Cerebellar nuclear complex (tissue), 1 donor: ENCODE measurements at regions not wholly inside any gene's neighbourhood (a gene's known extent, or its start where the extent isn't known, plus 50 kb on each side); places are given as distances from the start of the nearest gene placed in this dataset.

Experiments
- DNase-seq, 2 experiments: peaks; one replicate each; lab custom pipeline; 2025; lab: John Stamatoyannopoulos, UW

DNA sequence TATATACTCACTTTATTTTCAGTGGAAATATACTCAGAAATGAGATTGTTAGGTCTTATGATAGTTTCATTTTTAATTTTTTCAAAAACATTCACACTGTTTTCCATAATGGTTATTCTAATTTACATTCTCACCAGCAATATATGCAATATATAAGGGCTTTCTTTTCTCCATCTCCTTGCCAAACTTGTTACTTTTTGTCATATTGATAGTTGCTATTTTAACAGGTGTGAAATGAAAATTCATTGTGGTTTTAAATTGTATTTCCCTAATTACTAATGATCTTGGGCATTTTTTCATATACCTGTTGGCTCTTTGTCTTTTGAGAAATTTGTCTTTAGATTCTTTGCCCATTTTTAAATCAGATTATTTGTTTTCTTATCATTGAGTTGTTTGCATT lies 325.2 kb downstream of the DIPK2A start:
- no peak for DNase-seq

DNA sequence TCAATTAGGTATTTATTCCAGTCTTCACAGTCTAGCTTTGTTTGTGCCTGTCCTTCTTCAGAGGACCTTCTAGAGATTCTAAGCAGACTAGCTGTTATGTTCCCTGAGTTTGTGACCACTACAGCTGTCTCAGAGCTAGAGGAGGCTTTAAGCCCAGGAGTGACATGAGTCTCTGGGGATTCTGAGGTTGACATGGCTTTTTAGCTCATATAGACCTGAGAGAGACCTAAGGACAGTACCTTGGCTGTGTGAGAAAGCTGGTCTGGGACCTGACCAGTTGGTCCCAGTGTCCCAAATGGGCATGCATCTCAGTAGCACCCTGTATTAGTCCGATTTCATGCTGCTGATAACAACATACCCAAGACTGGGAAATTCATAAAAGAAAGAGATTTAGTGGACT lies 330.2 kb downstream of the DIPK2A start:
- DNase-seq = no peak

DNA sequence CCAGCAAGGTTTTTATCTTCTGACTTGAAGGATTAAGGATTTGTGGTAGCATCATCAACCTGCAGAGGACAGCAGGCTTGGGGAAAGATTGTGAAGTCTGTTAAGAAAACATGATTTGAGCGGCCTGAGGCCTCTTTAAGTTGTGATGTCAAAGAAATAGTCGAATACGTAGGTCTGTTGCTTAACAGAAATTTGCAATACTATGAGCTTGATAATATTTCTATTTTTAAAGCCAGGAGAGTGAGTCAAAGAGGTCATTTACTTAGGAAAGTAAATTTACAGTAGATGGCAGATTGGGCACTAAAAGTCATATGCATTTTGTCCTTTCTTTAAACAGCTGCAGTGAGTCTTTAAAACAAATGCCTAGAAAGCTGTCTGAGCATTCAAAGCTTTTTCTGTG lies 336.3 kb downstream of the DIPK2A start:
- DNase-seq = no peak

DNA sequence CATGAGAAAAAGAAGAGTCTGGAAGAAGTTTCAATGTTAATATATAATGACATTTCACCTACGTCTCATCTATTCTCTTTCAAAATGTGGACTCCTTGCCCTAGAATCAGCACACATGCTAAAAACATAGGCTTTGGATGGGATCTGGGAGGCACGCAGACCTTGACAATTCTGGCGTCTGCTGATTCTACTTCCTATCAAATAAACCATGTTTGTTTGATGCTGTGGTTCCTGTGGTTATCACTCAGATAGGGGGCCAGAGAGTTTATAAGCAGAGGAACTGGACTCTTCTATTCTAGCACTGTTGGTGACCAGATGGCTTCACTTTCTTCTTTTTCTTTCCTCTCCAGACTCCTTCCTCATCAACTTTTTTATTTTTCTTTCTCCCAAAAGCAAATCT lies 336.8 kb downstream of the DIPK2A start:
- no peak for DNase-seq

DNA sequence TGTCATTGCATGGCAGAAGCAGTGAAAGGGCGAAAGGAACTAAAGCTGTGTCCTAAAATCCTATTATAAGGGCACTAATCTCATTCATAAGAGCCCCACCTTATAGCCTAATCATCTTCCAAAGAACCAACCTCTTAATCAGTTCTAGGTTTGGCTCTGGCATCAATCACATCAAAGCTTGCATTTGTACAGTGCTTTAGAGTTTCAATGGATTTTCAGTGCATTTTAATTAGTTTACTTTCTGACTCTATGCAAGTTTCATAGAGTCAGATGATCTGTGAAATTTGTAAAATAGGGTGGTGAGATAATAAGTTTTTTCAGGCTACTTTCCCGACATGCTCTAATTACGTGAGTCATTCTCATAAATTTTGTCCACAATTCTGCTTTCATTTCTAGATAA lies 341.1 kb downstream of the DIPK2A start:
- no peak for DNase-seq

DNA sequence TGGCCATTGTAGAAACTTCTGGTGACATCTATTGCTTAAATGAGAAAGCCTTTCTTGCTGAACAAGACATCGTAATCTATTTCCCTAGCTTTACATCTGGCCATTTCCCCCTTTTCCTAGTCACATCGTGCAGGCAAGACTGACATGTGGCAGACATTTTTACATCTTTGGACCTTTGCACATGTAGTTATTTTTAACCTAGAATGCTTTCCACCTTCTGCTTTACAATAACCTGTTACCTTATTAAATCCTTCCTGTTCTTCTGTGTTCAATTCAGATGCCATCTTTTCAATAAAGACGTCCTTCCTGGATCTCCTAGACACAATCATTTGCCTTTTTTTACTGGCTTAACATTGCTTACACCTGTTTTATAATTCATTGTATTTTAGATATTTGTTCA lies 343.3 kb downstream of the DIPK2A start:
- DNase-seq = no peak

DNA sequence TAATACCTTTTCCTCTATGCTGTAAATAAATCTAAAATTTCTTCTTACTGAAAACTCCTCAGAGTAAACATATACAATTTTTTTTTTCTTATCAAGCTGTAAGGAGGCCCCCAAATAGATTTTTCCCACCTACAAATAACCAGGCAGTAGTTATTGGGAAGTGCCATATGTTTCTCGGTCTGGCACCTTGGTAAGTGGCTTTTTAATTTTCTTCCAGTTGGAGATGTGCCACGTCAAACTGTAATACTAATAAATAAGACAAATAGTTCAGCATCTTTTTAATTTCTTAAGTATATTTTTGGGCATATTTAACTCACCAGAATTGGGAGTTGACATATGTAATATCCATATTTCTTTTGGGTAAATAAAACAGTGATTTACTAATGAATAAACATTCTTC lies 346.3 kb downstream of the DIPK2A start:
- DNase-seq = no peak

DNA sequence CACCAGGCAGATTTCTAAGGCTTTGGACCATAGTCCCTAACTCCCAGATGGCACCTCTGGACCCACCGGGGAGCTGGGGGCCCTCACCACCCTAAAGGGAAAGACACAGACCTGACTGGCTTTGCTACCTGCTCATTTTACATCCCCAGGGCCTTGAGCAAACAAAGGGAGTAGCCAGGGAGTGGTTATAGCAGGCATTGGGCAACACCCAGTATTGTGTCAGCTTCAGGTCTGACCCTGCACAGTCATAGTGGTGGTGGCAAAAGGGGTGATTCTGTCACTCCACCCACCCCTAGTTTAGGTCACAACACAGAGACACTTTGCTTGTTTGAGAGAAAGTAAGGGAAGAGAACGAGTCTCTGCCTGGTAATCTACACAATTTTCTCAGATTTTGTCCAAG lies 352.5 kb downstream of the DIPK2A start:
- no peak for DNase-seq

DNA sequence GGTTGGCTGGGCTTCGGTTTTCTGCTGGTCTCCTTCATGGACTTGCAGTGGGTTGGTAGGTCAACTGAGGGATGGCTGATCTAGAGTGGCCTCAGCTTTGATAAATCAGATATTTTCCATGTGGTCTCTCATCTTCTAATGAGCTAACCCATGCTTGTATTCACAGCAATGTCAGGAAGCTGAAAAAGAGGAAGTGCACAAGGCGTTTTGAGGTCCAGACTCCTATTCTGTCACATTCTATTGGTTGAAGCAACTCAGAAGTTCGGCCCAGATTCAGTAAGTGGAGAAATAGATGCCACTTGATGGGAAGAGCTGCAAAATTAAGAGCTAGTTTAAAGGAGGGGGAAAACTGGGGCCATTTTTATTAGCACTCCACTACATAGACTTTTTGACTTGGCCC lies 361.2 kb downstream of the DIPK2A start:
- DNase-seq = no peak

DNA sequence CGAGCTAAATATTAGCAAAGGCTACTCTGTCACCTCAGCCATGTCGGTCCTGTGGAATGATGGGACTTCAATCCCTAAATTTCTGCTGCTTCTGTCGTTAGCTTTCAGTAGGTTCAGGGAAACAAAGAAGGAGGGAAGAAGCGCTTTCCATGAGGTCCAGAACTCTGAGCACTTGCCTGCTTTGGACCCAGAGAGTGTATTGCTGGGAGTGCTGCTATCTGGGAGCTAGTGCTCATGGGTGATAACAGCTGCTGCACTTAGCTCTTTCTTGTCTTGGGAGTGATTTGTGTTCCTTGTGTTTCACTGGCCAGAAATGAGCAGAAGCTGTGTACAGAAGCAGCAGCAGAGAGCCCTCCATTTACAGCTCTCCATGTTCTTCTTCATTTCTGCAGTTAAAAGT lies 369.8 kb downstream of the DIPK2A start:
- DNase-seq = no peak

DNA sequence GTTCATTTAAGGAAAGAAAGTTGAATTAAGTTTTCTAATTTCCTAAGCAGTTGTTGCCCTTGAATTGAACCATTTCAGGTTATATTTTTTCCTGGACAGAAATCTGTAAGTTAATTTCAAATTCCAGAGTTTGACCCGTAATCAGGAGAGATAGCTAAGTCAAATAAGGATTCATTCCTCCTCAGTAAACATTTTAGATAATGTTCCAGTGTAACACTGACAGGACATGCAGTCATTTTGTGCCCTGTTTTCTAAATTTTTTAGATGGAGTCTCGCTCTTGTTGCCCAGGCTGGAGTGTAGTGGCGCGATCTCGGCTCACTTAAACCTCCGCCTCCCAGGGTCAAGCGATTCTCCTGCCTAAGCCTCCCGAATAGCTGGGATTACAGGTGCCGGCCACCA lies 371.7 kb downstream of the DIPK2A start:
- DNase-seq = no peak

DNA sequence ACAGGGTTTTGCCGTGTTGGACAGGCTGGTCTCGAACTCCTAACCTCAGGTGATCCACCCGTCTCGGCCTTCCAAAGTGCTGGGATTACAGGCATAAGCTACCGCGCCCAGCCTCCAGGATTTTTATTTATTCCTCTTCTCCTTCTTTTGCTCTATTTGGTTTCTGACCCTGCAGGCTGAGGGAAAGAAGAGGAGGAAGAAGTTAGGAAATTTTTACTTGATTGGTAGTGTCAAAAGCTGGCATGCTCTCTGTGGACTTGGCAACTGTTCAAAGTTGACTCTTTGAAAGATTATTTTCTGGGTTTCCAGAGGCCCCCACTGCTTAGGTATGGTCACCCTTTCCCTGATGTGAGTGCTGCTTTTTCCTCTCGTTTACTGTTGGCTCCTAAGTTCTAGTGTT lies 372.2 kb downstream of the DIPK2A start:
- DNase-seq = no peak

DNA sequence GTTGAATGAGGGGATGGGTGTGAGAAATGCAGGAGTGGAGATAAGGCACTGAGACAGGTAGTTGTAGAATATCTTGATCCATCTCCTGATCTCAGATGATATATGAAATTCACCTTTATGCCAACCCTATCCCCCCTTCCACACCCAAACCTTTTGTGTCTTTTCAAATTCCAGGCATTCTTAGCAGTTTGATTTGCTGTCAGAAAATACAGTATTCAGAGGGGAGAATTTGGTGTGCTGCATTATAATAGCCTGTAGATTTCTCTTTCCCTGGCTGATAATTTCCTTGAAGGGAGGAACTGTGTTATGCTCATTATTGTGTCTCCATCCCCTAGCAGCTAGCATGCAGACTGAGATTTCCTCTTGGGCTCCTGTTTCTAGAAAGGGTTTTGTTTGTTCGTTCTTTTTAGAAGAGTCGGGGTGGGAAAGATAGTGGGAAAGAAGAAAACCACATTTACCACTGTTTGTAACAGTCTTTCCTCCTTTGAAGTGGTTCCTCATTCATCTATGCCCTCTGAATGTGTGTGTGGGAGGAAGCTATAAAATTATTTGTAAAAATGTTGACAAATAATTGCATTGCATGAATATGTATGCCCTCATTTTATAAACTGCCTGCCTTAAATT lies 373.4 kb downstream of the DIPK2A start:
- no peak for DNase-seq

DNA sequence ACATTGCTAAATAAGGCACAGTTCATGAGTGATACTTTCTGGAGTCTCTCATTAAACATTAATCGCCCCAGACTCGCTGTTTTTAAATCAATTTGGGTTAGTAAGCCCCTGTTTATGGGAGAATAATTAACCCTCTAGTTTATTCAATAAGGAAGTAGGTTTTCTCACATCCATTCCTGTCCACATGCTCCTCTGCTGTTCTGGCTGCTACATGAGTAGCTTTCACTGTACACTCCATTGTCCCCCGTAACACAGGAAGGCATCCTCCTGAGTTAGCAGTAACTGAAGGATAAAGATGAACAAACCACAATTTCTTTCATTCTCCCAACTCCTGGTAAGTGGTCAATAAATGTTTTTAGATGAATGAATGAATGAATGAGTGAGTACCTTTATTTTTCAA lies 378.5 kb downstream of the DIPK2A start:
- no peak for DNase-seq

DNA sequence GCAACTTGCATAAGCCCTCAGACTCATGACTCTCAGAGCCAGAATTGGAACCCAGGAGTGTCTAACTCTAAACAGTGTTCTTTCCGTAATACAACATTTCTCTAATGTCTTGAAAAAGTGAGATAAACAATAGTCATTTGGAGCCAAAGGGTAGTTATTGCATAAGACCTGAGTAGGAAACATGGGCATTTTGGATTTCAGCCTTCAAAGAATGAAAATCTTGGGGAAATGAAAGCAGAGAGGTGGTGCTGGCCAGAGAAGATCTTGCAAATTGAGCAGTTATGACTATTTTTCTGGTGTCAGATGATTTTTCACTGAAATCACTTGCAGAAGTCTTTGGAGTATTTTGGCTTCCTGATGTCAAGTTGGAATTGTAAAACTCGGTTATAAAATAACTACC lies 379.4 kb downstream of the DIPK2A start:
- DNase-seq = no peak

DNA sequence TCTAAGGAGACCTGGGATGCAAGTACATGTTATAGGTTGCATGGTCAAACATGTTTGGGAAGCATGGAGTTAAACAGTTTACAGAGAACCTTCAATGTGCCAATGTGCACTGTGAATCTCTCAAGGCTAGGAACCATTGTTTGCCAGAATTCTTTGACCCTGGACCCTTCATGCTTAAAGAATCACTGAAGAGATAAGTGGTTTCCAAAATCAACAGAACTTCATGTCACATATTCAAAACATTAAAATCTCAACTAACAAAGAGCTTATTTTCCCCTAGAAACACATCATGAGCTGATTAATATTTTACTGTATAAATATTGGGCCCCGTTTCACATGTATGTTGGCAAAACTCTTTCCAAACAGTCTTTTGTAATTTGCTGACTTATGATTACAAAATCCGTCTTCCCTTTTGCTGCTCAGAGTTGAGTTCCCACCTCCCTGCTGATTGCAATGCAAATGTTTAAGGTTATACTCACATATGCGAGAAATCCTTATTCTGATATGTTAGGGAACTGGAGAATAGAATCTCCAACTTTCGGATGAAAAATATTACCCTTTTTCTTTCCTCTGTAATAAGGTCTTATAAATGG lies 380.2 kb downstream of the DIPK2A start:
- DNase-seq = no peak

DNA sequence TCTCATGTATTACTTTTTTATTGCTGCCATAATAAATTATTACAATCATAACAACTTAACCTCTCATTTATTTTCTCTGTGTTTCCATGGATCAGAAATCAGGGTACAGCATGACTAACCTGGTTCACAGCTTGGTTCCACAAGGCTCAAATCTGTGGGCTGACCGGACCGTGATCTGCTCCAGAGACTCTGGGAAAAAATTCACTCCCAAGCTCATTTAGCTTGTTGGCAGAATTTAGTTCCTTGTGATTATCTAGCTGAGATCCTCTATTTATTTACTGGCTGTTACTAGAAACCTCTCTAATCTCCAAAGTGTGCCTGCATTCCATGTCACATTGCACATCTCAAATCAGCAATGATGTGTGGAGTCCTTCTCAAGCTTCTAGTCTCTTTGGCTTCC lies 386.6 kb downstream of the DIPK2A start:
- DNase-seq = no peak

DNA sequence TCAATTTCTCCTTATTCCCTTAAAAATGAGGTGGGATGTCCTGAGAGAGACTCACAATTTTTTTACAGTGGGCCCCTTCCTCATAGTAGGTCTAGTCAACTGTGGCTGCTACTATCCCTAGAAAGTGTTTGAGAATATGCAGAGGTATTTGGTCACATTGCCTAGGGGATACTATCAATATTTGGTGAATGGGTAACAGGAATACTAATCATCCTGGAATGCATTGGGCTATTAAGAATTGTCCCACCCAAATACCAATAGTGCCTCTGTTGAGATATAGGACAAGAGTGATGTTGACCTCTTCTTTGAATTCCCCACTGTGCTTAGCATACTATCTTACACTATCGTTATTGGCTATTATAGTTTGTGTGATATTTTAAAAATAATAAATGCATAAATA lies 389.4 kb downstream of the DIPK2A start:
- DNase-seq = no peak

DNA sequence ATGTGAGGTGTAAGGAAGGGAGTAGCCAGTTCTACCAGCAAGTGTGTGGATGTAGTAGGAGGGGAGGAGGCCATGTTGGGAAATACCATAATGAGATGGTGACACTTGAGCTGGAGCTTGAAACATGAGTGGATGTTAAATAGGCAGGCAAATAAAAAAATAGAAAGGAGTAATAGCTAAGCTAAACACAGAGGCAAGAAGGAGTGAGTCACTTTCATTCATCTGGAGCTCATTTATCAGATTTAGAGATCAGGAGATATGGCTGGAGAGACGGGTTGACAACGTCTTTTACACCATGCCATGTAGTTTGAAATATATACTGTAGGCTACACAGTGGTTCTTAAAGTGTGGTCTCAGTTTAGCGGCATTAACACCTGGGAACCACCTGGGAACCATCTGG lies 390.5 kb downstream of the DIPK2A start:
- DNase-seq = no peak

DNA sequence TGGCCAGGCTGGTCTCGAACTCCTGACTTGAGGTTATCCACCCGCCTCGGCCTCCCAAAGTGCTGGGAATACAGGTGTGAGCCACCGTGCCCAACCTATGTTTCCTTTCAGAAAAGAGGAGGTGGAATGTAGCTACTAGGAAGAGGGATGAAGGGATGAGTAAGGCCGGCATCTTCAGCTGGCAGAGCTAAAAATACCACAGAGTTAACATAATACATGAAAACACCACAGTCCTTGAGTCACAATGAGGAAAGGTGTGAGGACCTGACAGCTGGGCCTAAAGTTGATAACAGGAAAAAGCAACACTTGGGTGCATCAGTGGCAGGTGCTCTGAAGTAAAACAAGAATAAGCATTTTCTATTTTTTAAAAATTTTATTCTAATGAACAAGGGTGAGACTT lies 392.2 kb downstream of the DIPK2A start:
- no peak for DNase-seq

DNA sequence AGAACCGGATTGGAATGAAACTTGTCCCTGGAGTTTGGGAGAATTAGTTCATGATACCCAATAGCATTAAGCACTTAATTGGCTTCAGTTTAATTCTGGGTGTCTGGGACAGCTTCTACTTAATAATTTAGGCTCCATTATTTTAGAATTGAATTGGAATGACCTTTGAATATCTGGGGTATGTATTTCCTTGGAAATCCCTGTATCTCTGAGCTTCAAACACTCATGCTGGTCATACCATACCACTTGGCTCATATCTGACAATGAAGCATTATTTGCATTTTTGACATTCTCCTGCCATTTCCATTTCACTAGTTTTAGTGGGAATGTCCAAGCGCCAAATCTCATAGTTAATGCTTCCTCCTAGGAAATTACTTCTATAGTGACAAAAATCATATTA lies 393.1 kb downstream of the DIPK2A start:
- DNase-seq = no peak

DNA sequence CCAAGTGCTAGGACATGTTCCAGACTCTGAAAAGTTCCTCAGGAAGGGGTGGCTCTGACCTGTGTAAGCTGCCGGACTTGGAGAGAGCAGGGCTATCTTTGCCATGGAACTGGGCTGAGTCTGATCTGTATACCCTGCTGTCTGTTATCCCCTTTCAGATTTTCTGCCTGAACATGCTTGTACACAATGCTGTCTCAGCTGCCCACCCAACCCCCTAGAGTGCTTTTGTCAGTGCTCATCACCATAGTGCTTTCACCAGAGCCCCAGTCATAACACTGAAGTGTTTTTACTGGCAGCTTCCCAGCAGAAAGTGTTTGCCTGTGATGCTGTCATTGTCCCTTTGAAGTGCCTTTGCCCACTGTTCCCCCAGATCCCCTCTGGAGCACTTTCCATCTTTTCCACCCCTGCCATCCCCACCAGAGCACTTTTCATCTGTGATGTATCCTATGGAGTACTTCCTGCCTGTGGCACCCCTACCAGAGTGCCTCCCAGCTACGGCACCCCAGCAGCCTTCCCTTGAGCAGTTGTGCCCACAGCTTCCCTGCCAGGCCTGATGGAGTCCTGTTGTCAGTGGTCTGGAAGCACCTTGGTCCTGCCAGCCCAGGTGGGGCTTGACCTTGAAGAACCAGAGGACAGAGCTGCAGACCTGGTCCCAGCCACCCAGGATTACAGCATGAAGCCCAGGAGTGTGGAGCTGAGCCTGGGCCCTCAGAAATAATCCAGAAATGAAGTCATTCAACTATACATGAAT lies 397.7 kb downstream of the DIPK2A start:
- no peak for DNase-seq

DNA sequence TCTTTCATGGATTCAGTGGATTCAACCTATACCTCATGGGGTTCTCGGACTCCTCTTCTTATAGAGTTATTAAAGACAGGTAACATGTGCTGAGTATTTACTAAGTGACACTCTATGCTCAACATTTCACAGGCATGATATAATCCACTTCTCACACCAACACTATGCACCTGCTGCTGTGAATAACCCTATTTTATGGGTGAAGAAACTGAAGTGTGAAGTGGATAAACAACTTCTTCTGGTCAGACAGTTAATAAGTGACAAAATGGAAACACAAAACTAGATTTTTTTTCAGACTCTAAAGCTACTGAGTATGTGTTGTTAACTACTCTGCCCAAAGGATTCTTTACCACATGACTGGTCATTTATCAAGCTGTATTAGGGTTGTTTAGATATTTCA lies 403.5 kb downstream of the DIPK2A start:
- no peak for DNase-seq

DNA sequence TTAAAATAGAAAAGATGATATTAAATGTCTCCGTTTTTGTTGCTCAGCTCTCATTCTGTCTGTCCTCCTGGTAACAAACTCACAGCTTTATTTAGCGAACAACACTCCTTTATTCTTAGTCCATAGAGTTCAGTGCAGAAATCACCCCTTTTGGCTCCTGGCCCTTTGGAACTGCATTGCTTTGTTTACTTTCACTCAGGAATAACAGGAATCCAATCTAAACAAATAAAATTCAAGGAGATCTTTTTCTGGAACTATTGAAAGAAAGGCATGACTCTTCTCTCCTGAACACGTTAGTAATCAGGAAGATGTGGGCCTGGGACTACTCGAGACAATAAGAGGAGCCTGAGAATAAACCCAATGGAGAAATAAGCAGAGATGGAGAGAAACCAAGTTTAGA lies 409.2 kb downstream of the DIPK2A start:
- DNase-seq = no peak
